Ascending aorta (tissue), 2 donors: ENCODE measurements at regions not wholly inside any gene's neighbourhood (a gene's known extent, or its start where the extent isn't known, plus 50 kb on each side); places are given as distances from the start of the nearest gene placed in this dataset.

Experiments
- DNase-seq, 2 donors: peaks; one replicate each; pipeline ENCODE4 v3.0.0-alpha.2; 2019; ENCODE audit warnings: low spot score in 2 of 2
- H3K27ac ChIP-seq, 2 donors: fragments of 200-600 bp; sonication (generic); one replicate each; pipeline ENCODE4 v1.5.1; 2016 to 2017; ENCODE audit warnings: mild to moderate bottlenecking in 1 of 2
- H3K27me3 ChIP-seq: fragments of 200-600 bp; sonication (generic); one replicate; pipeline ENCODE4 v1.5.1; 2017
- H3K36me3 ChIP-seq, 2 donors: fragments of 200-600 bp; sonication (generic); one replicate each; pipeline ENCODE4 v1.5.1; 2016
- H3K4me1 ChIP-seq, 2 donors: fragments of 200-600 bp; sonication (generic); one replicate each; pipeline ENCODE4 v1.5.1; 2016 to 2017; ENCODE audit warnings: mild to moderate bottlenecking in 1 of 2
- H3K4me3 ChIP-seq, 2 donors: fragments of 200-600 bp; sonication (generic); one replicate each; pipeline ENCODE4 v1.5.1; 2016 to 2017; ENCODE audit warnings: mild to moderate bottlenecking in 1 of 2
- H3K9me3 ChIP-seq, 2 donors: fragments of 200-600 bp; sonication (generic); one replicate each; pipeline ENCODE4 v1.5.1; 2016
- CTCF ChIP-seq, 3 experiments: fragments of 200-600 bp in 2 of 3; fragments of 450-650 bp in 1 of 3; sonication (generic) in 2 of 3; IDR thresholded peaks; one replicate each; pipeline ENCODE4 v1.5.1; 2016 to 2019; ENCODE audit warnings: antibody characterized with exemption in 3 of 3, mild to moderate bottlenecking in 1 of 3, moderate library complexity in 1 of 3
- intact Hi-C: fragments of 100-400 bp; cut with DNase I; formaldehyde crosslinking; loops from one replicate; pipeline ENCODE4 v1.15.1; 2023

GRCh38 chr1:38623529-38623928, 236.0 kb downstream of the RRAGC start:
- H3K4me1 ChIP-seq: no peaks in the 10 kb centered on the region
- H3K9me3 ChIP-seq: no peaks in the 10 kb centered on the region
- no peaks in the 10 kb centered on the region for H3K27me3 ChIP-seq
- H3K27ac ChIP-seq: no peak overlapping the region
- no peak overlapping the region for H3K4me3 ChIP-seq
- no peak for DNase-seq
- H3K36me3 ChIP-seq: no peaks in the 10 kb centered on the region
- intact Hi-C loops: no loop called here
- no peak for TF ChIP-seq CTCF (IDR thresholded peaks at IDR 0.05)

GRCh38 chr1:38622197-38622596, 237.4 kb downstream of the RRAGC start:
- intact Hi-C loops: no loop called here
- no peak for TF ChIP-seq CTCF (IDR thresholded peaks at IDR 0.05)

GRCh38 chr1:38616846-38617245, 242.7 kb downstream of the RRAGC start:
- no peak for TF ChIP-seq CTCF (IDR thresholded peaks at IDR 0.05)
- Histone ChIP-seq H3K27ac (no peak overlapping the region), H3K36me3 (no peaks in the 10 kb centered on the region), H3K27me3 (no peaks in the 10 kb centered on the region), H3K4me1 (no peaks in the 10 kb centered on the region), H3K9me3 (no peaks in the 10 kb centered on the region), H3K4me3 (no peak overlapping the region)
- intact Hi-C loops: no loop called here
- DNase-seq: no peak

More at GRCh38 chr1:38622197-38622596, 237.4 kb downstream of the RRAGC start:
- H3K4me3 ChIP-seq: no peak overlapping the region
- no peaks in the 10 kb centered on the region for H3K4me1 ChIP-seq
- no peak overlapping the region for H3K27ac ChIP-seq
- no peaks in the 10 kb centered on the region for H3K36me3 ChIP-seq
- H3K9me3 ChIP-seq: no peaks in the 10 kb centered on the region
- no peak for DNase-seq
- H3K27me3 ChIP-seq: no peaks in the 10 kb centered on the region

GRCh38 chr1:38615680-38616079, 243.9 kb downstream of the RRAGC start:
- H3K27ac ChIP-seq: no peak overlapping the region
- H3K9me3 ChIP-seq: no peaks in the 10 kb centered on the region
- H3K27me3 ChIP-seq: no peaks in the 10 kb centered on the region
- H3K36me3 ChIP-seq: no peaks in the 10 kb centered on the region
- H3K4me3 ChIP-seq: no peak overlapping the region
- no peak for TF ChIP-seq CTCF (IDR thresholded peaks at IDR 0.05)
- DNase-seq: no peak
- intact Hi-C loops: no loop called here
- H3K4me1 ChIP-seq: no peaks in the 10 kb centered on the region

GRCh38 chr1:38614861-38615260, 244.7 kb downstream of the RRAGC start:
- Histone ChIP-seq H3K9me3 (no peaks in the 10 kb centered on the region), H3K27me3 (no peaks in the 10 kb centered on the region), H3K4me3 (no peak overlapping the region), H3K36me3 (no peaks in the 10 kb centered on the region), H3K27ac (no peak overlapping the region), H3K4me1 (no peaks in the 10 kb centered on the region)
- TF ChIP-seq CTCF (IDR thresholded peaks at IDR 0.05): no peak
- intact Hi-C loops: no loop called here
- DNase-seq: no peak

- TF ChIP-seq CTCF (IDR thresholded peaks at IDR 0.05): no peak
- no peak overlapping the region for H3K27ac ChIP-seq
- no peaks in the 10 kb centered on the region for H3K4me1 ChIP-seq
- H3K27me3 ChIP-seq: no peaks in the 10 kb centered on the region
- no peaks in the 10 kb centered on the region for H3K36me3 ChIP-seq
- intact Hi-C loops: no loop called here
- H3K9me3 ChIP-seq: no peaks in the 10 kb centered on the region
- no peak overlapping the region for H3K4me3 ChIP-seq
- DNase-seq: no peak
Measured at GRCh38 chr1:38613996-38614395, 245.6 kb downstream of the RRAGC start.
